Neural progenitor cell (in vitro differentiated cells): ENCODE measurements at regions not wholly inside any gene's neighbourhood (a gene's known extent, or its start where the extent isn't known, plus 50 kb on each side); places are given as distances from the start of the nearest gene placed in this dataset.

Source experiments
- CTCF ChIP-seq: fragments of 200-600 bp; sonication (generic); IDR thresholded peaks from 2 replicates; pipeline ENCODE4 v1.5.1; 2017; ENCODE audit warnings: antibody characterized with exemption, mild to moderate bottlenecking
- EZH2 ChIP-seq: fragments of 200-600 bp; sonication (generic); IDR thresholded peaks from 2 replicates; pipeline ENCODE4 v1.6.1; 2017; ENCODE audit warnings: antibody characterized with exemption, mild to moderate bottlenecking, moderate library complexity

- no peak for TF ChIP-seq CTCF
- TF ChIP-seq EZH2, result no peak
Measured at GRCh38 chr13:63438951-63439350, 2023.3 kb upstream of the PCDH20 start.
